HG03439 (cell line): ENCODE measurements at regions not wholly inside any gene's neighbourhood (a gene's known extent, or its start where the extent isn't known, plus 50 kb on each side); places are given as distances from the start of the nearest gene placed in this dataset.
"Not testable (repeated sequence)": the region's sequence is repeated elsewhere in the genome, so short reads cannot be mapped to it uniquely, and the experiment has no call there.

Experiments used
- ATAC-seq: cut with Tn5 transposase; IDR thresholded peaks from one replicate; pipeline ENCODE4 v1.9.1; 2021; ENCODE audit warnings: mild to moderate bottlenecking, moderate library complexity; ENCODE audit not compliant: unreplicated experiment

GRCh38 chr2:64277101-64277849 is 133.1 kb upstream of the PELI1 start:
- ATAC-seq: no peak

DNA sequence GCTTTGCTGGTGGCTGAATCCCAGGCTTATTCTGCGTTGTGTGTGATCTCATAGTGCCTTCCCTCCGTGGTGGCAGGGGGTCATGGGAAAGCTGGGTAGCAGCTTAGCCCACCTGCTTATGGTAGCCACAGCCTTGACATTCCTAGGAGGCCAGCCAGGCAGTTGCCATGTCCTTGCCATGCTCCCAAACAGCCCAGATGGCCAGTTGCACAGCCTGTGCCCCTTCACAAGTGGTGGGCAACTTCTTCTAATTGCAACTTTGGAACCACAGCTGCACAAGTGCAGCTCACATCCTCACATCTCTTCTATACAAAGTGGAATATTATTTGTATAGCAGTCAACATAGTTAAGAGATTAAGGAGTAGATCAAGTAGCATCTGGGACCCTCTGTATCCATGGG is 136.6 kb upstream of the PELI1 start:
- not testable (repeated sequence) for ATAC-seq

GRCh38 chr2:64283006-64283570 is 138.9 kb upstream of the PELI1 start:
- ATAC-seq: no peak

DNA sequence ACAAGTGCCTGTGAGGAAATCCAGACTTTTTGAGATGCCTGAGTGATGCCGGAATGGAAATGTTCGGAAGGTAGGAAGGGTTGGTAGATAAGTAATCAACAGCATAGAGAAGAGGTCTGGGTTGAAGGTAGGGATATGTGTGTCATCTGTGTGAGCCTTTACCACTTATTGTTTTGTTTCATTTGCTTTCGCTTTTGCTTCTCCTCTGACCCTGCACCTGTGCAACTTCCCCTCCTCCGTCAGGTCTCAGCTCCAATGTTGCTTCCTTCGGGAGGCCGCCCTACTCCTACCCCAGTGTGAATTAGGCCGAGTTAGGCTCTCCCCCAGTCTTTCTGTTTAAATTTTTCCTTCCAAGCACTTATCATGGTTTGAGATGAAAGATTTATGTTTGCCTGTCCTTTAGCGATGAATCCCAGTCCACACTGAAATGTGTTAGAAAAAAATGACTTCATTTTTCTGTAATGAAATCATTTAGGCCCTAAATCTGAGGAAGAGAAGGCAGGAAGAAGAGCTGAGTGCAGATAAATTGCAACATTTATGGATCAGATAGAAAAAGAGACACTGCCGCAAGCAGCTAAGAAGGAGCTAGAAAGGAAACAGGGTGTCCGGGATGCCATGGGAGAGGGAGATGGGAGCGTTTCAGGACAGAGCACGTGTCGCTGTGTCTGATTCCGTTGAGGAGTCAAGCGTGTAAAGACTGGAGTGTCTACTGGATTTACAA is 139.6 kb upstream of the PELI1 start:
- no peak for ATAC-seq

DNA sequence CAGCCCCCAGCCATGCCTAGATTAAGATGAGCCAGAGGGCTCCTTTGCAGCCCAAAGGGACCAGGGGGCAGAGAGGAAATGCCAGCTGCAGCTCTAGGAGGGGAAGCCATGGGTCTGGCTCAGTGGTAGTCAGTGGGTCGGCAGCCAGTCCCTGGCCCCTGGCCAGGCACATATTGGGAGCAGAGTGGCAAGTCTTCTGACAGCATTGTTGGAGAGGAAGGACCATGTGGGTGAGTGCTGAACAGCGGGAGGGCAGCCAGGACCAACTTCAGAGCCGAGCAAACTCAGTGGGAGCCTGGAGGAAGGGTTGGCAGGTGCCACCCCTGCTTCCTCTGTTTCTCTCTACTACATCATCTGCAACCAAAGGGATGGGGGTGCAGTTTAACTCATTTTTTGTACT is 140.5 kb upstream of the PELI1 start:
- ATAC-seq: no peak

GRCh38 chr2:64287202-64287740 is 143.1 kb upstream of the PELI1 start:
- no peak for ATAC-seq

DNA sequence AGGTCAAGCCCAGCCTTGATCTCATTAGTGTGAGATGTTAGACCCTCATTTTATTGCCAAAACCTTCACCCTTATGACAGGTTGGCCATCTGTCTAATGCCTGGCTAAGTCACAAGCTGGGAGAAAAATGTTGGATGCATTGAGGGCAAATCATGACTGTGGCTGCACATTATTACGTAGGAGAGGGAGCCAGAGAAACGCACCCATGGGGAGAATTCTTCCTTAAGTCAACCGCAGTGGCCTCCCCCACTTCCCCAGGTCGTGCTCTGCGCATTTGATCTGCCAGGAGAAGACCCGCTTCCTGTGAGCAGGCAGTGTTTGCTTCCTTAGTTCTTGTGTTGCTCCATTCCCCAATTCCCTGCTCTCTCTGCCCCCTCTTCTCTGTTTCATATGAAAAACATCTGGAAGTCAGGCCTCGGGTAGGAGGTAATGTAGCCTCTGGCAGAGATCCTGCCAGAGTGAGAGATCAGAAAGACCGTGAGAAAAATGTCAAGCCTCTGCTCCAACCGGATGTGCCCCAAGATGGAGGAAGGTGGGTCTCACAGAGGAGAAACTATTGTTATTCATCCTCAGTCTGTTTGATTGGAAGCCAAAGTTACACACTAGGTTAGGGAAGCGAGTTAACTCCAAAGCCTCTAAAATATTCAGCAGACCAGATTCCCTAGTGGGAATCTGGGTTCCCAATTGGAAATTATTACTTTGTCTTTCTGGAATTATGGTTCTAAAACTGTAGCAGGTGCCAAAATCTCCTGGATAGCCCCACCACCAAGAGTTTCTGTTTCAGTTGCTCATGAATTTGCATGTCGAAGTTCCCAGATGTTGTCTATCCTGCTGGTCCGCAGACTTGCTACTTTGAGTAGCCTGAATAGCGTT is 144.3 kb upstream of the PELI1 start:
- no peak for ATAC-seq

DNA sequence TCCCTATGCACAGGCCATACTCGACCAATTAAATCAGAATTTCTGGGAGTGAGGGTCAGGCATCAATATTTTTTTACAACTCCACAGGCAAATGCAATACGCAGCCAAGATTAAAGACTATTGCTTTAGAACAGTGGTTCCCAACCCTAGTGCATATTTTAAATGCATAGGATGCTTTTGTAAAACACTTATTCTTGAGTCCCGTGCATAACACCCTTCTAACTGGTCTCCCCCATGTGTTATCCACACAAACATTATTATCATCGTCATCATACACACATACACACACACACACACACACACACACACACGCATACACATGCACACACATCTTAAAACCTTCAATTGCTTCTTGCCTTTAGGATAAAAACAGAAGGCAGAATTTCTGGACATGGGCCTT is 145.0 kb upstream of the PELI1 start:
- ATAC-seq: no peak

DNA sequence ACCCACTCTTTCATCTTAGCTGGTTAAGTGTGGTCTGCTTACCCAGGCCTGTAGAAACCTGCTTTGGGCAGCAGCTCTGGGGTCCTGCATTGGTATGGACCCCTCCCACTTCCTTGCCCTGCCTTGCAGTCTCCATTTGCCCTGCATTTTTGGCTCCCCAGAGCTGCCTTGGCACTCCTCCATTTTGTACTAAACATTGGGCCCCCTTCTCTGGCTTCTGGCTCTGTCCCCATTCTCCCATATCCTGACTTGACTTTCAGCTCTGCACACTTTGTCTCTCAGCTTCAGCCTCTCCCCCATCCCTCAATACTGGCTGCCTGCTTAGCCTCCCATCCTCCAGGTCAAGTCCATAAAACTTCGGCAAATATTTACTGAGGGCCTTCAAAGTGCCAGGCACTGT is 145.5 kb upstream of the PELI1 start:
- no peak for ATAC-seq

GRCh38 chr2:64291181-64291580 is 147.0 kb upstream of the PELI1 start:
- ATAC-seq: no peak

DNA sequence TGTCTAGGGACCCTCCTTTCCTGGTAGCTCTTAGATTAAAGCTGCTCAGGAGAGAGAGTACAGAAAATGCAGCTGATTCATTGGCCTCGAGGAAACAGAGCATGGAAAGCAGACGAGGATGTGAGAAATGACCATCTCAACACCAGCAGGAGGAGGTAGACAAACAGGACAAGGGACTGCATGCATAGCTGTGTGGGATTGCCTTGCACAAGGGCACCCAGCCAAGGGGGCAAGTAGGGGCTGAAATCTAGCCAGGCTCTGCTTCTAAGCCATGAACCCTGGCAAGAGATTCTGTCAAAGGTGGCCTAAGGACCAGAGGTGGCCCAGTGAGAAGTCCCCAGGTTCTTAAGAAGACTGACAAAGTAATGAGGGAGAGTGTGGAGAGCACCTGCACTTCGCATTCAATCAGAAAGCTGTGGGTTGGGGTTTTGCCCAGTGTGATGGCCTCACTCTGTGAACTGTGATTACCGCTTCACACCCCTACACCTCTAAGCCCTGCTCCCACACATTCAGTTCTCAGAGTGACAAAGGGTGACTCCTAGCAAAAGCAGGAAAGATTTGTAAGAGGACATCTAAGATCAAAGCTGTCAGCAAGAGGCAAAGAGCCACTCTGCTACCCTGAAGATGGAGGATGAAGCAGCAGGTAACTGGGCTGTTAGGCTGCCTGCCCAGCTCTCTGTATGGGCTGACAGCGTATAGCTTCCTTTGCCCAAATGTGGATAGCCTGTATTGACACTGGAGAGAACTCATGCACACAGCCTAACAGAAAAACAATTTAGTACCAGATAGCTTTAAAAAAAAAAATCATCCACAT is 151.3 kb upstream of the PELI1 start:
- ATAC-seq: peak; percentile 89

DNA sequence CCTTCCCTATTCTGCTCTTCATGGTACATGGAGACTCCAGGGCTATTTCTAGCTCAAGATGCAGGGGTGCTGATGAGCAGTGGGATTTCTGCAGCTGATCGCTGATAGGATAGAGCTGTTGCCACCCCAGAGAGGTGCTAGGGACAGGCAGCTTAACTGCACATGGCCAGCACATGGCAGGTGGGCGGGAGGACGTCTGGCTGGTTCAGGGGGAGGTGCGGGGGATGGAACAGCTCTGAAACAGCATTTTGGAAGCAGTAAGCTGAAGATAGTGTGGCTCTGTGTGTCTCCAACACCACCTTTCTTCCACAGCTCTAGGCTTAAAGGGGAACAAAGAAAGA is 151.9 kb upstream of the PELI1 start:
- ATAC-seq: no peak

DNA sequence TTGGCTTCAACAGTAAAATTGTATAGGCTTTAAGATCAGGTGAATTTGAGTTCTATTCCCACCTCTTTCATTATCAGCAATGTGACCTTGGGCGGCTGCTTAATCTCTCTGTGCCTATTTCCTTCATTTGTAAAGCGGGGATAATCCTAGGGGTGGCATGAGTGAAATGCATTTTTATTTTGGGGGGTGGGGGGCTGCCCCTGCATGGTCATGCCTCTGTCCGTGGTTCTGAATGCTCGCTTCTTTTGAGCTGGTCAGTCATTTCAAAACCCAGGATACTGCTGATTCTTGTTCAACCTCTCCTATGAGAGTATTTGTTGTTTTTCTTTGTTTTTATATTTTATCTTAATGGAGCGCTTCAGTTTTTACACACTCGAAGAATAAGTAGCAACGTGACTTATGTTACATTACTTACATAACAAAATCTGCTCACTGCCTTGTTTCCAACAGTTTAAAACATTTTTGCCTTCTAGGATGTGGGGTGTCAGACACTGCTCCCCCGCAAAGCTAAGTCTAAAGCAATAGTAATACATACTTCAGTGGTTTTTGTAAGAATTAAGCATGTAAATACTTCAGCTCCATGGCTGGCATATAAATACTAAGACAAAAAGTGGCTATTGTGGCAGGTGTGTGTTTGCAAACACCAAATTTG is 152.6 kb upstream of the PELI1 start:
- no peak for ATAC-seq

DNA sequence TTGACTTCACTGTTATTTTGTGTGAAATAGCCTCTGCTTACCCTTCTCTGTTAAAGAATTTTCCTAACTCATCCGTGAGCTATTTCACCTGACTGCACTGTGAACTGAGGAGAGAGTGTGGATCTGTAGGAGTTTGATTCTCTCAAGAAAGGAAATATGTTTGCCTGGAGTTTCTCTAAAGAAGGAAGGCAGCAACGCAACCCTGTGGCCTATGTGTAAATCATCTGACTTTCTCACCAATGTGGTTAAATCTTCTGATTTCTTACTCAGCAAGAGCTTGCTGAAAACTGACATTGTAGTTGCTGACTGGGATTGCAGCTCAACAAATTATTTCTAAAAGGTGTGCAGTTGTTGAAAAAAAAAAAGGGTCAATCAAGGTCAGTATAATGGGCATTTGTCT is 153.9 kb upstream of the PELI1 start:
- ATAC-seq: no peak

DNA sequence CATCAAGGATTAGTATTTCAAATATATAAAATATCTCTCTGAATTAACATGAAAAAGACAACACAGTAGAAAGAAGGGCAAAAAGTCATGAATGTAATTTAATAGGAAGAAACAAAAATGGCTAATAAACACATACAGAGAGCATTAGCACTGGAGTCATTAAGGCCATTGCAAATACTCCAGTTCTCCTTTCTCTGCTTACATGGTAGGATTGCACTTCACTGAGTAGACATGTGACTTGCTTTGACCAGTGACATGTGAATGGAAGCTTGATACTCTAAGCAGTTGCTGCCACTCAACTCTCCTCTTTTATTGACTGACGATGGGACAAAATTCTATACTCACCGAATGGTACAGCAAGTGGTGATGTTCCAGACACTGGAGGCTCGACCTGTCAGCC is 153.9 kb upstream of the LGALSL start:
- ATAC-seq: no peak

- no peak for ATAC-seq
Observed at GRCh38 chr2:64303250-64303649, 150.7 kb upstream of the LGALSL start.

GRCh38 chr2:64307421-64307820 is 146.5 kb upstream of the LGALSL start:
- no peak for ATAC-seq

DNA sequence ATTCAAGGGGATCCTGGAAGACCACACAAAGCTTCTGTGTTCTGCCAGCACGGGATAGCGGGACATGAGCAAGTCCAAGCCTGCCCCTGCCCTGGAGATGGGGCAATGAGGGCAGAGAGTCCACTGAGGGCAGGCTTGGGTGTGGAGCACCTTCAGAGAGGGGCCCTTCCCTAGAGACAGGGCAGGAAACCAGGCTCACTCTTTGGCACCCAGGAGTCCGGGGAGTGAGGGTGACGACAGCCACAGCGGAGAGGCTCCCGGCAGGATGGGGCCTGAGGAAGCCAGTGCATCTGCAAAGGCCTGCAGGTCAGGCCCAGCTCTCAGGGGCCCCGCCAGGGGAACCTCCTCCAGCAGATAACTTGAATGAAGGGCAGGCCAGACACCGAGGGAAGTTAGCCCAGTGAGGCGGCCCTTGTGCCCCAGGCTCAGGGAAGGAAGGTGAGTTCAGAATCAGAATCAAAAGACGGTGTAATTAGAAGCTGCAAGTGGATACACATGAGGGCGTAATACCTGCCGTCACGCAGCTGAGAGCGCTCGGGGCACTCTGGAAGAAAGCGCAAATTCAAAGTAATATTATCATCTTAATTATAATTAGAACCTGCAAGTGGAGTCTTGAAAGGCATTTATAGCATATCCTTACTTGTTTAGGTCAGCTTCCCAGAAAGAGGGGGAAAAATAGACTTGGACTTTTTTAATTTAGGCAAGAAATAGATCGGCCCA is 142.6 kb upstream of the LGALSL start:
- ATAC-seq: no peak

- ATAC-seq: no peak
Observed at GRCh38 chr2:64311948-64312621, 141.9 kb upstream of the LGALSL start.
